ENCODE measurements at regions not wholly inside any gene's neighbourhood (a gene's known extent, or its start where the extent isn't known, plus 50 kb on each side); places are given as distances from the start of the nearest gene placed in this dataset.

DNA sequence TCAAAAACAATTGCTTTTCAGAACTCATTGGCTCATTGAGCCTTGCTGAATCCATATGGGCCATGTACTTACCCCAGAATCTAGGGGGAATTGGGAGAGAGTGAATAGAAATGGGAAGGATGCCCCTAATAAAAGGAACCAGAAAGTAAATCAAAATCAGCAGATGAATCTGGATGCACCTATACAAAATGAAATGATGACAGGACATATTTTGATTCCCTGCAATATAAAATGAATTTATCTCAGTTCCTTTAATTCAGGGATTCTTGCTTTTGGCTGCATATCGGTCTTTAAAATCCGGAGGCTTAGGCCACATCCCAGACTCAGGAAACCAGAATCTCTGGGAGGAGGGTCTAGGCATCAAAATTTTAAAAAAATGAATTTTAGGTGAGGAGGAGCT lies 107.7 kb upstream of the NEO1 start:
- Histone ChIP-seq H3K4me3 (no peak overlapping the region), H3K36me3 (no peaks in the 10 kb centered on the region), H3K27ac (no peak overlapping the region), H3K9me3 (peaks cover 14% of the 10 kb centered on the region), H3K4me1 (no peaks in the 10 kb centered on the region), H3K27me3 (ENCODE audit: low read depth) (no peaks in the 10 kb centered on the region)
- DNase-seq (no peak), ATAC-seq (no peak)
- intact Hi-C loops (cut with DNase I): no loop called here
- no peak for TF ChIP-seq CTCF (IDR thresholded peaks at IDR 0.05)

DNA sequence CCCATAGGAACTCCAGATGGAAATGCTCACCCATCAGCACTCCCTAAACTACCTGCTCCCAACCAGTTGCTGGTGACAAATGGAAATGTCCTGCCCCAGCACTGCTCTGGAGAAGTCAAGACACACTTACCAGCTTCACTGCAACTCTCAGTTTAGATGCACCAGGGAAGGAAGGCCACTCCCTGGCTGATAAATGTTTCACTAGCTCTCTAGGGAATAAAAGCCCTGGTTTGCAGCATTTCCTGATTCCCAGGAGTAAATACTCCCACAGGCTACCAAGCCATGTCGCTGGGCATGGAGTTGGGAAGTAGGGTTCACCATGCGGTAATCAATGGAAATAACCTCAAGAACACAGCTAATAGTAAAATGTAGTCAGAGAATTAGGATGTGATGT lies 112.0 kb upstream of the NEO1 start:
- Histone ChIP-seq H3K9me3 (no peaks in the 10 kb centered on the region), H3K36me3 (no peaks in the 10 kb centered on the region), H3K27ac (no peak overlapping the region), H3K4me1 (no peaks in the 10 kb centered on the region), H3K4me3 (no peak overlapping the region), H3K27me3 (ENCODE audit: low read depth) (no peaks in the 10 kb centered on the region)
- intact Hi-C loops (cut with DNase I): no loop called here
- no peak for DNase-seq
- ATAC-seq: no peak
- no peak for TF ChIP-seq CTCF (IDR thresholded peaks at IDR 0.05)

DNA sequence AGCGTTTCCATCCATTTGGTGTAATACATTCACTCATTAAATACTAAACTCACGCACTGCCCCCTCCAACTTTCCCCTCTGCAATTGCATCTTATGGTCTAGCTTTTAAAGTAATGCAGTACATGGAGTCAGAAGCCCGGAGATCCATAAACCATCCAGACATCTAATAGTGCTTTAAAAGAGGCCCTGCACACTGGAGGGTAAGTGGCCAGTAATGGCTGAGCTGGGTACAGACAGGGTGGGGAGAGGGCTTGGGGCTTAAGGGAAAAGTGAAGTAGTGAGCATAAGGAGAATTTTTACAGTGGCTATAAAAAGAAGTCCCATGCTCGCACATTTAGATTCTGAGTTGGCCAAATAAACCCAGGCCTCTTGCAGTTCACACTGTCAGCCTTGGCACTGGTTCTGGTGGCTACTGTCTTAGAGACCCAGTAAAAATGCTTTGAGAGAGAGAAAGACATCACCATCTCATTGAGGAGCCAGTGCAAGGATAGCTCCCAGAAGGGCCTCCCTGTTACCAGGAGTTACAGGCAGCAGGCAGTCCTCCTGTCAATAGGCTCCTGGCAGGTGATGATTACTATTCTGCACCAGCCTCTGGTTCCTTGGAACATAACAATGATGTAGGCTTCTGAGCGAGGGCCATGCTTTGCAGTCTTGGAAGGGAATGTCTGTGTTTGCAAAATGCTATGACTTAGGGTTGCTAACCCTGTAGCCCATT lies 112.6 kb upstream of the NEO1 start:
- no peak for ATAC-seq
- no peak for TF ChIP-seq CTCF (IDR thresholded peaks at IDR 0.05)
- no peaks in the 10 kb centered on the region for H3K36me3 ChIP-seq
- H3K4me3 ChIP-seq: no peak overlapping the region
- H3K27ac ChIP-seq: no peak overlapping the region
- DNase-seq: no peak
- intact Hi-C loops (cut with DNase I): no loop called here
- no peaks in the 10 kb centered on the region for H3K9me3 ChIP-seq
- H3K27me3 ChIP-seq (ENCODE audit: low read depth): no peaks in the 10 kb centered on the region
- no peaks in the 10 kb centered on the region for H3K4me1 ChIP-seq

DNA sequence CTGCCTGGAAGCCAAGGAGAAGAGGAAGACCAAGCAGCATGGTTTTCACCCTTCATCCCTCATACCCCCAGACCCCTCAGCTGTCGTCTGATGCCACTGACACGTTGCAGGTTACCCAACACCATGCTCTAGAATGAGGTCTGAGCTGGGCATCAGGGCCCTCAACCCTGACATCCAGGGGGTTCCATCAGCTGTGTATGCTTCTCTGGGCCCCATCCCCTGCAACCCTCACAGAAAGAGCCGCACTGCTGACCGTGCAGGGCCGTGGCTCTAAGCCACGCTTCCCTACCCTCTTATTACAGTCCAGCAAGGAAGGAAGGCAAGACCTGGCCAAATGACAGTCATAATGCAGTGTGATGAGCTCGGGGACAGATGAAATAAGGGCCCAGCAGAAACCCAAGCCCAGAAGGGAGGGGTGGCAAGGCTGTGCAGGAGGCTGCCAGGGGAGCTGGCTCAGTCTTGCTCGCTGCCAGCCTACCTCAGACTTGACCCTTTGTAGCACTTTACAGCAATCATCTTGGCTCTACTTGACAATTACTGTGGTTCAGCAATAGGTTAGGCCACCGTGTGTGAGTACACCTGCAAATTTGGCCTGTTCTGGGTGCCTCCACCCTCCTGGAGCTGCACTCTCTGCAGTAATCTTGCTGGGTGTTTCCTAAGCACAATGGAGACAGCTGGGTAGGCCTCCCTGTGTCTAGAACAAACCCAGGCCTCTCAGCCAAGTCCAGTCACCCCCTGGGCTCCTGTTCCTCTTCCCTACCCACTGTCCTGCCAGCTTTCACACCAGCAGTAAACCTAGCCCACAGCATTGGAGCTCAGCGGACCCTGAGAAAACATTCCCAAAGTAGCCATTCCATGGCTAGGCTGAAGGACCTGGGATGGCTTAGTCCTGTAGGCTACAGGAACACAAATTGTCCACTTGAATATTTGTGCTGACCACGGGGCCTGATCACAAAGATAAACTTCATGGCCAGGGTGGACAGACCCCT lies 115.3 kb upstream of the NEO1 start:
- DNase-seq (no peak), ATAC-seq (no peak)
- intact Hi-C loops (cut with DNase I): no loop called here
- H3K4me1 ChIP-seq: no peaks in the 10 kb centered on the region
- no peaks in the 10 kb centered on the region for H3K9me3 ChIP-seq
- no peak overlapping the region for H3K4me3 ChIP-seq
- no peak overlapping the region for H3K27ac ChIP-seq
- no peaks in the 10 kb centered on the region for H3K36me3 ChIP-seq
- TF ChIP-seq CTCF (IDR thresholded peaks at IDR 0.05): no peak
- H3K27me3 ChIP-seq (ENCODE audit: low read depth): no peaks in the 10 kb centered on the region

- Histone ChIP-seq H3K27me3 (ENCODE audit: low read depth) (no peaks in the 10 kb centered on the region), H3K4me1 (no peaks in the 10 kb centered on the region), H3K27ac (no peak overlapping the region), H3K36me3 (no peaks in the 10 kb centered on the region), H3K9me3 (no peaks in the 10 kb centered on the region), H3K4me3 (no peak overlapping the region)
- intact Hi-C loops (cut with DNase I): no loop called here
- ATAC-seq: no peak
- TF ChIP-seq CTCF (IDR thresholded peaks at IDR 0.05): no peak
- DNase-seq: no peak
Measured at GRCh38 chr15:72936237-72936636, 116.0 kb upstream of the NEO1 start.
